ENCODE measurements at regions not wholly inside any gene's neighbourhood (a gene's known extent, or its start where the extent isn't known, plus 50 kb on each side); places are given as distances from the start of the nearest gene placed in this dataset.

- H3K4me1 ChIP-seq: no peaks in the 10 kb centered on the region
- intact Hi-C loops (cut with DNase I): no loop called here
- peaks cover 0 to 9% (median 0%) of the 10 kb centered on the region in 4 donors for H3K27me3 ChIP-seq
- H3K36me3 ChIP-seq: no peaks in the 10 kb centered on the region
- no peaks in the 10 kb centered on the region for H3K9me3 ChIP-seq
- no peak for ATAC-seq
- DNase-seq: no peak
- H3K4me3 ChIP-seq: no peak overlapping the region
- H3K27ac ChIP-seq: no peak overlapping the region
- 52 to 57% methylated on average over 4 of the region's 4 CpGs for WGBS, 2 donors
- TF ChIP-seq CTCF (IDR thresholded peaks at IDR 0.05): no peak
- FAIRE-seq: no peak
These were observed 820.7 kb downstream of the GRID1 start for GRCh38 chr10:85545874-85546273.

GRCh38 chr10:85547460-85548023, 819.1 kb downstream of the GRID1 start:
- no peaks in the 10 kb centered on the region for H3K4me1 ChIP-seq
- no peak overlapping the region for H3K4me3 ChIP-seq
- TF ChIP-seq CTCF (IDR thresholded peaks at IDR 0.05): no peak
- no peaks in the 10 kb centered on the region for H3K36me3 ChIP-seq
- FAIRE-seq (no peak), DNase-seq (no peak), ATAC-seq (no peak)
- no peaks in the 10 kb centered on the region for H3K9me3 ChIP-seq
- intact Hi-C loops (cut with DNase I): no loop called here
- WGBS, 2 donors: 82 to 87% methylated on average over 1 of the region's 1 CpG
- H3K27ac ChIP-seq: no peak overlapping the region
- H3K27me3 ChIP-seq: peaks cover 0 to 9% (median 0%) of the 10 kb centered on the region in 4 donors

- no peak for FAIRE-seq
These were observed 818.6 kb downstream of the GRID1 start for GRCh38 chr10:85548034-85548433.

More at GRCh38 chr10:85548034-85548433, 818.6 kb downstream of the GRID1 start:
- DNase-seq (peak in 3 of 6 donors; percentile 12 to 31 (median 17)), ATAC-seq (peak; percentile 48 to 86 (median 77))
- no peak overlapping the region for H3K27ac ChIP-seq
- intact Hi-C loops (cut with DNase I): no loop called here
- 13 to 21% methylated on average over 2 of the region's 2 CpGs for WGBS, 2 donors
- no peaks in the 10 kb centered on the region for H3K36me3 ChIP-seq
- no peaks in the 10 kb centered on the region for H3K9me3 ChIP-seq
- no peaks in the 10 kb centered on the region for H3K4me1 ChIP-seq
- peak in 3 of 4 donors; percentile 14 to 26 (median 14) for TF ChIP-seq CTCF (IDR thresholded peaks at IDR 0.05)
- H3K27me3 ChIP-seq: peaks cover 0 to 9% (median 0%) of the 10 kb centered on the region in 4 donors
- no peak overlapping the region for H3K4me3 ChIP-seq
